ENCODE measurements at regions not wholly inside any gene's neighbourhood (a gene's known extent, or its start where the extent isn't known, plus 50 kb on each side); places are given as distances from the start of the nearest gene placed in this dataset.

GRCh38 chr2:221229099-221229498 is 343.0 kb downstream of the EPHA4 start:
- no peaks in the 10 kb centered on the region for H3K9me3 Mint-ChIP-seq

DNA sequence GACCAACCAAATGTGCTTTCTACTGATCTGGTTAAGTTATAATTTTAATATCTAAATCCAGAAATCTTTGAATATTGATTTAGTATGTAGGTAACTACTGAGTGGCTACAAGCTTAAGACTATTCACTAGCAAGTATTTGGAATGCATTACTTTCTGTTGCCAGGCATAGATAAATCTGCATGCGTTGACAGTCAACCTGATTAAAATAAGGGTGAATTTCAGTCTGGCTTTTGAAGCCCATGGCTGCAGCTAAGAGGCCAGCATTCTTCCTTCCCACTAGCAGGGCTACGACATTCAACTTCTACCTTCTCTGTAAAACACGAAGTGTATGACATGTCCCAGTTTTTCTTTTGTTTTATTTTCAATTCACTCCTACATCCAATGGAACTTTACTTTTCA is 340.6 kb downstream of the EPHA4 start:
- Mint-ChIP-seq H3K9me3 (no peaks in the 10 kb centered on the region), H3K4me1 (ENCODE audit: low read depth) (no peaks in the 10 kb centered on the region), H3K36me3 (ENCODE audit: low read depth) (no peaks in the 10 kb centered on the region), H3K27me3 (no peaks in the 10 kb centered on the region), H3K27ac (no peak overlapping the region), H3K4me3 (no peak overlapping the region)
- no peak for DNase-seq

More at GRCh38 chr2:221229099-221229498, 343.0 kb downstream of the EPHA4 start:
- H3K4me3 Mint-ChIP-seq, result no peak overlapping the region
- H3K27ac Mint-ChIP-seq, result no peak overlapping the region
- no peaks in the 10 kb centered on the region for H3K36me3 Mint-ChIP-seq (ENCODE audit: low read depth)
- H3K4me1 Mint-ChIP-seq (ENCODE audit: low read depth), result no peaks in the 10 kb centered on the region
- H3K27me3 Mint-ChIP-seq, result no peaks in the 10 kb centered on the region
- DNase-seq, result no peak

GRCh38 chr2:221235941-221236340 is 336.2 kb downstream of the EPHA4 start:
- no peak for DNase-seq
- Mint-ChIP-seq H3K36me3 (ENCODE audit: low read depth) (no peaks in the 10 kb centered on the region), H3K9me3 (no peaks in the 10 kb centered on the region), H3K27ac (no peak overlapping the region), H3K4me1 (ENCODE audit: low read depth) (no peaks in the 10 kb centered on the region), H3K27me3 (no peaks in the 10 kb centered on the region), H3K4me3 (no peak overlapping the region)

DNA sequence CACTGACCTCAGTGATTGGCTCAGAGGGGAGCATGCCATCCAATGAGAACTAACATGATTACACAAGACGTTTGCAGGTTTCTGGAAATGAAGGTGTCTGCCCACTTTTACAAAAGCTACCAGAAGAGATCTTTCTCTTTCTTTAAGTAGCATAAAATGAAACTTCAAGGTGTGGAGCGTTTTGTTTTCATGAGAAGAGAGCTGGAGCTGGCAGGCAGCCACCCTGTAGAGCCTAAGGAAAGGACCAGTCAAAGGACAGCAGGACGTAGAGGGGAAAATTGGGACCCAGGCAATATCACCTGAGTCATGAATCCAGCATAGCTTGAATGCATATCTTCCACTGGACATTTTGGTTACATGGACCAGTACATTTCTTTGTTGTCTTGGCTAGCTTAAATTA is 331.0 kb downstream of the EPHA4 start:
- no peak overlapping the region for H3K27ac Mint-ChIP-seq
- no peak for DNase-seq
- H3K4me3 Mint-ChIP-seq, result no peak overlapping the region
- H3K4me1 Mint-ChIP-seq (ENCODE audit: low read depth), result no peaks in the 10 kb centered on the region
- H3K36me3 Mint-ChIP-seq (ENCODE audit: low read depth), result no peaks in the 10 kb centered on the region
- no peaks in the 10 kb centered on the region for H3K9me3 Mint-ChIP-seq
- no peaks in the 10 kb centered on the region for H3K27me3 Mint-ChIP-seq

DNA sequence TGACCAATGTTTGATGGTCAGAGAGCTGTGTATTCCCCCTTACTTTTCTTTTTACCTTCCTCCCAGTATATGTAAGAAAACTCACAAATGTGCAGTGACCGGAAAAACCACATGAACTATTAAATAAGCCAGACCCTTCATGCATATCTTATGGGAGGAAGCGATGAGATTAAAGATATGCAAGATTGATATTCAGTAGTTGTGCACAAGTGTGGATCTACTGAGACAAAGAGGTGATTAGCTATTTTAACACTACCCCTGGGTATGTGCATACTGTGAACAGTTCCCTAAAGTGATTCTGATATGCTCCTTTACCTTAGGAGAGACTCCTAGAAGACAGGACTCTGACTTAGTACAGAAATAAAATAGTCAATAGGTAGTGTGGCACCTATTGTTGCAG is 328.3 kb downstream of the EPHA4 start:
- no peak overlapping the region for H3K4me3 Mint-ChIP-seq
- DNase-seq, result no peak
- H3K36me3 Mint-ChIP-seq (ENCODE audit: low read depth), result no peaks in the 10 kb centered on the region
- no peak overlapping the region for H3K27ac Mint-ChIP-seq
- no peaks in the 10 kb centered on the region for H3K27me3 Mint-ChIP-seq
- H3K9me3 Mint-ChIP-seq, result peaks cover 2% of the 10 kb centered on the region
- H3K4me1 Mint-ChIP-seq (ENCODE audit: low read depth), result no peaks in the 10 kb centered on the region

GRCh38 chr2:221245045-221245444 is 327.1 kb downstream of the EPHA4 start:
- Mint-ChIP-seq H3K27me3 (no peaks in the 10 kb centered on the region), H3K4me3 (no peak overlapping the region), H3K27ac (no peak overlapping the region), H3K36me3 (ENCODE audit: low read depth) (no peaks in the 10 kb centered on the region), H3K4me1 (ENCODE audit: low read depth) (no peaks in the 10 kb centered on the region), H3K9me3 (peaks cover 3% of the 10 kb centered on the region)
- no peak for DNase-seq

GRCh38 chr2:221245772-221246171 is 326.3 kb downstream of the EPHA4 start:
- no peak for DNase-seq
- no peak overlapping the region for H3K27ac Mint-ChIP-seq
- no peaks in the 10 kb centered on the region for H3K36me3 Mint-ChIP-seq (ENCODE audit: low read depth)
- no peak overlapping the region for H3K4me3 Mint-ChIP-seq
- H3K27me3 Mint-ChIP-seq, result no peaks in the 10 kb centered on the region
- peaks cover 3% of the 10 kb centered on the region for H3K9me3 Mint-ChIP-seq
- no peaks in the 10 kb centered on the region for H3K4me1 Mint-ChIP-seq (ENCODE audit: low read depth)

DNA sequence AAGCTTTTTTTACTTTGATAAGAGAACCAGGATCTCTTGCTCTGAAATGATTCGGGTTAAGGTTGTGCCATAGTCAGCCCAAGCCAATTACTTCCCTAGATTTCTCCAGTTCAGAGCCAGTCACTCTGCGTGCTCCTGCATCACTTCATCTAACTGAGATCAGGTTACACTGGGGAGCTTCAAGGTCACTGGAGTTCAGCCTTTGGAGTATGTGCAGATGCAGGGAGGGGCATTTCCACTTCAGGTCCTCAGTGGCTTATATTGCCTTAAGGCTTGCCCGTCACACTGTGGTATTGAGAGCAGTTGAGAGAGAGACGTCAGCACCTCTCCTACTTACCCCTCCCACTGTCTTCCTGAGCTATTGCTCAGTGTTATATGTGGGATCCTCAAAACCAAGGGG is 317.8 kb downstream of the EPHA4 start:
- no peak overlapping the region for H3K27ac Mint-ChIP-seq
- H3K36me3 Mint-ChIP-seq (ENCODE audit: low read depth), result no peaks in the 10 kb centered on the region
- no peaks in the 10 kb centered on the region for H3K9me3 Mint-ChIP-seq
- no peaks in the 10 kb centered on the region for H3K4me1 Mint-ChIP-seq (ENCODE audit: low read depth)
- H3K27me3 Mint-ChIP-seq, result no peaks in the 10 kb centered on the region
- no peak overlapping the region for H3K4me3 Mint-ChIP-seq
- DNase-seq, result no peak

GRCh38 chr2:221255862-221256261 is 316.2 kb downstream of the EPHA4 start:
- DNase-seq, result no peak
- no peaks in the 10 kb centered on the region for H3K9me3 Mint-ChIP-seq
- H3K4me3 Mint-ChIP-seq, result no peak overlapping the region
- no peaks in the 10 kb centered on the region for H3K27me3 Mint-ChIP-seq
- no peak overlapping the region for H3K27ac Mint-ChIP-seq
- no peaks in the 10 kb centered on the region for H3K4me1 Mint-ChIP-seq (ENCODE audit: low read depth)
- H3K36me3 Mint-ChIP-seq (ENCODE audit: low read depth), result no peaks in the 10 kb centered on the region

GRCh38 chr2:221258464-221258863 is 313.6 kb downstream of the EPHA4 start:
- Mint-ChIP-seq H3K9me3 (no peaks in the 10 kb centered on the region), H3K27ac (no peak overlapping the region), H3K4me3 (no peak overlapping the region), H3K4me1 (ENCODE audit: low read depth) (no peaks in the 10 kb centered on the region), H3K36me3 (ENCODE audit: low read depth) (no peaks in the 10 kb centered on the region), H3K27me3 (no peaks in the 10 kb centered on the region)
- no peak for DNase-seq

DNA sequence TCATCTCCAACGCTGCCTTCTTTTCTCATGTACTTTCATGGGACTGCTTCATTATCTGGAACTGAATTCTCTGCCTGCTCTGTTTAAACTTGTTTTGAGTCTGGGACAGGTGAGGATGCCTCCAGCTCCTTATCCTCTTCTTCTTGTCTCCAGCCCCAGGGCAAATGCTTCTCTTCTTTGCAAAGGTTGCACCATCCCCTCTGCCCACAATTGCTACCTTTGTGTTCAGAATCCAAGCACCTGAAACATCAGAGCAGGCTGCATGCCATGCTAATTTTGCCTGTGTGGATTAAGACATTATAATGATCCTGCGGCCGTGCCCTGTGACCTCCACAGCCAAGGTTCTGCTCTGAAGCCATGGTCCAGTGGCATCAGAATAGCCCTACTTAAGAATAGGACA is 309.5 kb downstream of the EPHA4 start:
- H3K27ac Mint-ChIP-seq, result no peak overlapping the region
- DNase-seq, result no peak
- H3K27me3 Mint-ChIP-seq, result no peaks in the 10 kb centered on the region
- H3K36me3 Mint-ChIP-seq (ENCODE audit: low read depth), result no peaks in the 10 kb centered on the region
- no peak overlapping the region for H3K4me3 Mint-ChIP-seq
- H3K4me1 Mint-ChIP-seq (ENCODE audit: low read depth), result no peaks in the 10 kb centered on the region
- no peaks in the 10 kb centered on the region for H3K9me3 Mint-ChIP-seq

GRCh38 chr2:221263573-221263972 is 308.5 kb downstream of the EPHA4 start:
- H3K27me3 Mint-ChIP-seq, result peaks cover 6% of the 10 kb centered on the region
- no peak overlapping the region for H3K27ac Mint-ChIP-seq
- H3K9me3 Mint-ChIP-seq, result no peaks in the 10 kb centered on the region
- no peaks in the 10 kb centered on the region for H3K36me3 Mint-ChIP-seq (ENCODE audit: low read depth)
- no peaks in the 10 kb centered on the region for H3K4me1 Mint-ChIP-seq (ENCODE audit: low read depth)
- no peak overlapping the region for H3K4me3 Mint-ChIP-seq
- DNase-seq, result no peak

DNA sequence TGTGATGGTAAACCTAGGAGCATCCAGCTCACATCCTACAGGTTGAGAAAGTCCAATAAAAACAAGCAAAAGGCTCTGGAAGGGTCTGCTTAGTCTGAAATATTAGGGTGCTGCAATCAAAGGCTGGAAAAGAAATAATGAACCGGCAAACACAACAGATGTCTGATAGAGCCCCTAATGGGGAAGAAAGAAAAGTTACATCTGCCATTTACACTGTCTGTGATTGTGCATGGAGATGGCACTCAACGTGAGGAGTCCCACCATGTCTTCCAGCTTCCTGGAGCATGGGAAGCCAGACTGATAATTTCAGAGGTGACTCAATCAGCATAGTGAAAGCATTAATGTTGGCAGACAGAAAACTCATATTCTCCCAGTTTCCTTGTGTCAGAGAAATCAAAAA is 307.8 kb downstream of the EPHA4 start:
- no peak overlapping the region for H3K4me3 Mint-ChIP-seq
- peaks cover 8% of the 10 kb centered on the region for H3K27me3 Mint-ChIP-seq
- no peaks in the 10 kb centered on the region for H3K4me1 Mint-ChIP-seq (ENCODE audit: low read depth)
- no peaks in the 10 kb centered on the region for H3K9me3 Mint-ChIP-seq
- H3K36me3 Mint-ChIP-seq (ENCODE audit: low read depth), result no peaks in the 10 kb centered on the region
- H3K27ac Mint-ChIP-seq, result no peak overlapping the region
- no peak for DNase-seq

GRCh38 chr2:221267773-221268425 is 304.2 kb downstream of the EPHA4 start:
- H3K9me3 Mint-ChIP-seq, result no peaks in the 10 kb centered on the region
- H3K4me3 Mint-ChIP-seq, result no peak overlapping the region
- H3K4me1 Mint-ChIP-seq (ENCODE audit: low read depth), result no peaks in the 10 kb centered on the region
- H3K36me3 Mint-ChIP-seq (ENCODE audit: low read depth), result no peaks in the 10 kb centered on the region
- no peak for DNase-seq
- peaks cover 10% of the 10 kb centered on the region for H3K27me3 Mint-ChIP-seq
- no peak overlapping the region for H3K27ac Mint-ChIP-seq

GRCh38 chr2:221268631-221269030 is 303.5 kb downstream of the EPHA4 start:
- no peak for DNase-seq
- no peaks in the 10 kb centered on the region for H3K9me3 Mint-ChIP-seq
- H3K27ac Mint-ChIP-seq, result no peak overlapping the region
- no peaks in the 10 kb centered on the region for H3K4me1 Mint-ChIP-seq (ENCODE audit: low read depth)
- H3K36me3 Mint-ChIP-seq (ENCODE audit: low read depth), result no peaks in the 10 kb centered on the region
- no peak overlapping the region for H3K4me3 Mint-ChIP-seq
- peaks cover 10% of the 10 kb centered on the region for H3K27me3 Mint-ChIP-seq

GRCh38 chr2:221270806-221271205 is 301.3 kb downstream of the EPHA4 start:
- H3K4me3 Mint-ChIP-seq, result no peak overlapping the region
- no peaks in the 10 kb centered on the region for H3K9me3 Mint-ChIP-seq
- no peaks in the 10 kb centered on the region for H3K36me3 Mint-ChIP-seq (ENCODE audit: low read depth)
- H3K27me3 Mint-ChIP-seq, result peaks cover 10% of the 10 kb centered on the region
- no peaks in the 10 kb centered on the region for H3K4me1 Mint-ChIP-seq (ENCODE audit: low read depth)
- no peak overlapping the region for H3K27ac Mint-ChIP-seq
- no peak for DNase-seq

Measured in activated T-cell treated with anti-CD3 and anti-CD28 coated beads, Interleukin-2, amount 50 U/mL, for 24 hours (primary cell).